Type B pancreatic cell (in vitro differentiated cells): ENCODE measurements at regions not wholly inside any gene's neighbourhood (a gene's known extent, or its start where the extent isn't known, plus 50 kb on each side); places are given as distances from the start of the nearest gene placed in this dataset.

Experiments used
- DNase-seq: peaks from one replicate; pipeline ENCODE4 v3.0.0; 2021; ENCODE audit warnings: mixed read lengths; ENCODE audit not compliant: unreplicated experiment; ENCODE audit errors: extremely low spot score
- H3K27ac Mint-ChIP-seq: 2 replicates; pipeline ENCODE4 v1.8.0; 2021; ENCODE audit warnings: mild to moderate bottlenecking, mixed read lengths
- H3K27me3 Mint-ChIP-seq: 2 replicates; pipeline ENCODE4 v1.8.0; 2021; ENCODE audit warnings: mixed read lengths
- H3K36me3 Mint-ChIP-seq: 2 replicates; pipeline ENCODE4 v1.8.0; 2021; ENCODE audit warnings: mixed read lengths
- H3K4me1 Mint-ChIP-seq: one replicate; pipeline ENCODE4 v1.8.0; 2021; ENCODE audit warnings: mixed read lengths; ENCODE audit not compliant: unreplicated experiment
- H3K4me3 Mint-ChIP-seq: 2 replicates; pipeline ENCODE4 v1.8.0; 2021; ENCODE audit warnings: mild to moderate bottlenecking, mixed read lengths
- H3K9me3 Mint-ChIP-seq: 2 replicates; pipeline ENCODE4 v1.8.0; 2021; ENCODE audit warnings: mixed read lengths
- CTCF ChIP-seq: fragments of 200-600 bp; sonication (generic); conservative IDR thresholded peaks from 2 replicates; pipeline ENCODE4 v1.5.0; 2021; ENCODE audit warnings: antibody characterized with exemption, mild to moderate bottlenecking

DNA sequence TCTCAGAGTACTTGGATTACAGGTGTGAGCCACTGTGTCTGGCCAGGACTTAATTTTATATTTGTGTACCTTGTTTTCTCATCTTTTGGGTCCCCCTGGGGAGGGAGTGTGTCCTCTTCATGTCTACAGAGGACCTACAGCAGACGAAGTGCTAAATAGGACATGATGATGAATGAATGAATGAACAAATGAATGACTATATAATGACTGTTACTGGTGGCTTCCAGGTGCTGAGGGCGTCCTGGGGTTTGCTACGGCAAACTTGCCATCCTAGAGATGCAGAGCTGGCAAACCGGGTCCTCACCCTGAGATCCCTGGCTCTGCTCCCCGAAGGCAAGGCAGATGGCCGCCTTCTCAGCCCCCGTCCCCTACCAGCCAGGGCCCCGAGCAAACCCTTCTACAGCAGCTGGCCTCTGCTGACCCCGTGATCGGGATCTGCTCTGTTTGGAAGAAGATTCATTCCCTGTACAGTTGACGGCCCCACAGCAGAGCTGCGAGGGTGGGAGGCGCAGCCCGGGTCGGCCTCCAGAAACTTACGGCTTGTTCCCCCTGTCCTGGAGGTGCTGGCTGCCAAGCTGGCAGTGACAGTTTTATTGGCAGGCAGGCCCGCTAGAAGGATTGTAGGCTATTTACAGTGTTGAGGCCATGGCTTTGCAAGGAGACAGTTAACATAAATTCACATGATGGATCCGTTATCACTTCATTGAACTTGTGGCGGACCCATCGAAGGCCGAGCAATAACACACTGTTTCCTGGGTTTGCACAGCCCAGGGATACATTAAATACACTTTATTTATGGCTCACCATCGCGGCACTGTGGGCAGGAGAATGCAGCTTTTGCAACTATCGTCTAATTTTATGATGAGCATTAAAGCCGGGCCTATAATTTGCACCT, 197.7 kb upstream of the GSE1 start:
- Mint-ChIP-seq H3K4me3 (no peak overlapping the region), H3K27ac (peak overlapping the region; percentile 35), H3K36me3 (peaks cover 3% of the 10 kb centered on the region), H3K9me3 (no peaks in the 10 kb centered on the region), H3K4me1 (peaks cover 13% of the 10 kb centered on the region), H3K27me3 (no peaks in the 10 kb centered on the region)
- DNase-seq, result no peak
- no peak for TF ChIP-seq CTCF

DNA sequence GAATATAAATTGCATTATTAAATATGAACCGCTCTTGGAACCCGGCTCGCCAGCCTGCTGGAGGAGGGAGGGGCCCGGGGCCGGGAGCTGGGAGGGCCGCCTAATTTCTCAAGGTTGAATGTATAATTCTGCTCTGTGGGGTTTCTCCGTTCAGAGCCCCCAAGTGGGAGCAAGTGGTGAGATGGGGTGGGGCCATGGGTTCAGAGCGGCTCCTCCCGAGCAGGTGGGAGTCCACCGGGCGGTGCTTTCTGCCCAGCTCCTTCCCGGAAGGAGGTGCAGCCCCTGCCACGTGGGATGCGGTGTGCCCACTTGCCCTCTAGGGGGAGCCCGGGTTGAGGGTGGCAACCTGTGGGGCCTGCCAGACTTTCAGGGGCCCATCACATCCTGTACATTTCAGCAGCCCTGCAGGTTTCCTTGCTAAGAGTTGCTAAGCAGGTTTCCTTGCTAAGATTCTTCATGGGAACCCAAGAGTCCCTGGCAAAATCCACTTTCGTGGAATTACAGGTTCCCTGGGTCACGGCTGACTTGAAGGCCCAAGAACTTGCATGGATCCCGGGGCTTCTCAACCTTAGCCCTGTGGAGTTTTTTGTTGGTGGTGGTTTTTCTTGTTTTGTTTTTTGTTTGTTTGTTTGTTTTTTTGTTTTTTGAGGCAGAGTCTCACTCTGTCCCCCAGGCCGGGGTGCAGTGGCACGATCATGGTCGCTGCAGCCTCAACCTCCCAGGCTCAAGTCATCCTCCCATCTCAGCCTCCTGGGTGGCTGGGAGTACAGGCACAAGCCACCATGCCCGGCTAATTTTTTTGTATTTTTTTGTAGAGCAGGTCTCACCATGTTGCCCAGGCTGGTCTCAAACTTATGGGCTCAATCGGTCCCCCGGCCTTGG, 196.7 kb upstream of the GSE1 start:
- DNase-seq, result no peak
- Mint-ChIP-seq H3K36me3 (peaks cover 3% of the 10 kb centered on the region), H3K4me3 (no peak overlapping the region), H3K27ac (no peak overlapping the region), H3K9me3 (no peaks in the 10 kb centered on the region), H3K27me3 (no peaks in the 10 kb centered on the region), H3K4me1 (peaks cover 13% of the 10 kb centered on the region)
- TF ChIP-seq CTCF, result peak; percentile 76

DNA sequence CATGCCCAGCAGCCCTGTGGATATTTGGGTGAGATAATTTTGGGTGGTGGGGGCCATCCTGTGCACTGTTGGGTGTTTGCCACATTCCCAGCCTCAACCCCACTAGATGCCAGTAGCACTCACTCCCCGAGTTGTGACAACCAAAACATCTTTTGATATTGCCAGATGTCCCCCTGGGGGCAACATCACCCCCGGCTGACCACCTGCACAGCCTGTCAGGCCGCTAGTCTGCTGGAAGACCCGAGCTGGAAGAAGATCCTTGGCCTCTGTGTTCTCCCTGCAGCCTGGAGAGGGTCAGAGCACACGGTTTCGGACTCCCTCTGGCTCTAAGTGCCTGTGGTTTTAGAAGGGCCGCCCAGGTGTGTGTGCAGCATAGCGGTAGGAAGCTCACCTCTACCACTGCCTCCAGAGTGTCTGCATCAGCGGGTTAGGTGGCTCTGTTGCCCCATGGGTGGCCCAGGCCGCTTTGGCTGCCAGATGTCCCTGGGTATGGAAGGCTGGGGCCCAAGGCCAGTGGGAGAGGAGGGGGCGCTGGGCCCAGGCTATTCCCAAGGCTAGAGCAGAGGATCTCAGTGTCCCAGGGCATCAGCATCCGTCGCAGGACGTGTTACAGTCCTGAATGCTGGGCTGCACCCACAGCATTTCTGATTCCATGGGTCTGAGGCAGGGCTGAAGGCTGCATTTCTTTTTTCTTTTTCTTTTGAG, 195.8 kb upstream of the GSE1 start:
- no peak overlapping the region for H3K27ac Mint-ChIP-seq
- no peaks in the 10 kb centered on the region for H3K9me3 Mint-ChIP-seq
- no peak for TF ChIP-seq CTCF
- H3K27me3 Mint-ChIP-seq, result no peaks in the 10 kb centered on the region
- H3K4me1 Mint-ChIP-seq, result peaks cover 18% of the 10 kb centered on the region
- no peak overlapping the region for H3K4me3 Mint-ChIP-seq
- peaks cover 3% of the 10 kb centered on the region for H3K36me3 Mint-ChIP-seq
- no peak for DNase-seq

- no peak for DNase-seq
- Mint-ChIP-seq H3K4me3 (no peak overlapping the region), H3K36me3 (no peaks in the 10 kb centered on the region), H3K4me1 (peaks cover 25% of the 10 kb centered on the region), H3K27ac (peak overlapping the region; percentile 6), H3K27me3 (no peaks in the 10 kb centered on the region), H3K9me3 (no peaks in the 10 kb centered on the region)
- no peak for TF ChIP-seq CTCF
Measured at GRCh38 chr16:85418978-85419491, 194.1 kb upstream of the GSE1 start.
